ENCODE measurements at regions not wholly inside any gene's neighbourhood (a gene's known extent, or its start where the extent isn't known, plus 50 kb on each side); places are given as distances from the start of the nearest gene placed in this dataset.
A peak's percentile ranks its signal among the peaks of the same experiment; 100 is the strongest.
"Not testable (repeated sequence)": the region's sequence is repeated elsewhere in the genome, so short reads cannot be mapped to it uniquely, and the experiment has no call there.

- TF ChIP-seq EZH2 (IDR thresholded peaks at IDR 0.05) (no peak), EZH2phosphoT487 (IDR thresholded peaks at IDR 0.05) (no peak)
- TF ChIP-seq, protein P1, sequence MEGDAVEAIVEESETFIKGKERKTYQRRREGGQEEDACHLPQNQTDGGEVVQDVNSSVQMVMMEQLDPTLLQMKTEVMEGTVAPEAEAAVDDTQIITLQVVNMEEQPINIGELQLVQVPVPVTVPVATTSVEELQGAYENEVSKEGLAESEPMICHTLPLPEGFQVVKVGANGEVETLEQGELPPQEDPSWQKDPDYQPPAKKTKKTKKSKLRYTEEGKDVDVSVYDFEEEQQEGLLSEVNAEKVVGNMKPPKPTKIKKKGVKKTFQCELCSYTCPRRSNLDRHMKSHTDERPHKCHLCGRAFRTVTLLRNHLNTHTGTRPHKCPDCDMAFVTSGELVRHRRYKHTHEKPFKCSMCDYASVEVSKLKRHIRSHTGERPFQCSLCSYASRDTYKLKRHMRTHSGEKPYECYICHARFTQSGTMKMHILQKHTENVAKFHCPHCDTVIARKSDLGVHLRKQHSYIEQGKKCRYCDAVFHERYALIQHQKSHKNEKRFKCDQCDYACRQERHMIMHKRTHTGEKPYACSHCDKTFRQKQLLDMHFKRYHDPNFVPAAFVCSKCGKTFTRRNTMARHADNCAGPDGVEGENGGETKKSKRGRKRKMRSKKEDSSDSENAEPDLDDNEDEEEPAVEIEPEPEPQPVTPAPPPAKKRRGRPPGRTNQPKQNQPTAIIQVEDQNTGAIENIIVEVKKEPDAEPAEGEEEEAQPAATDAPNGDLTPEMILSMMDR (IDR thresholded peaks at IDR 0.05), result peak; percentile 27
- no peaks in the 10 kb centered on the region for H3K36me3 ChIP-seq
- no peak overlapping the region for H3K4me2 ChIP-seq
- H3K4me1 ChIP-seq, result peaks cover 22% of the 10 kb centered on the region
- H3K4me3 ChIP-seq, result no peak overlapping the region
- H3K27ac Mint-ChIP-seq, result no peak overlapping the region
- H3K4me3 Mint-ChIP-seq, result peak overlapping the region; percentile 30
- H3K9me3 Mint-ChIP-seq, result no peaks in the 10 kb centered on the region
- H3K4me1 Mint-ChIP-seq, result peaks cover 19% of the 10 kb centered on the region
- no peak overlapping the region for H2AFZ ChIP-seq (replicated peaks)
- H3K27me3 ChIP-seq, result peaks cover 32% of the 10 kb centered on the region
- H3F3A ChIP-seq (ENCODE audit: low read depth), result peaks cover 28% of the 10 kb centered on the region
- no peaks in the 10 kb centered on the region for H4K20me1 ChIP-seq (ENCODE audit: low read depth)
- no peak overlapping the region for H3K27ac ChIP-seq
- no peak for DNase-seq (ENCODE audit: low spot score)
- H3K79me2 ChIP-seq (ENCODE audit: low read depth), result no peaks in the 10 kb centered on the region
- peaks cover 17% of the 10 kb centered on the region for H3K27me3 Mint-ChIP-seq (ENCODE audit: insufficient read depth, low read depth)
- no peak overlapping the region for H3K9ac ChIP-seq
- H3K9me3 ChIP-seq (ENCODE audit: low read depth), result no peaks in the 10 kb centered on the region
- no peaks in the 10 kb centered on the region for H3K36me3 Mint-ChIP-seq
These were observed 101.8 kb downstream of the BDH1 start for GRCh38 chr3:197454014-197454413.

- Histone ChIP-seq H3K27me3 (peaks cover 25% of the 10 kb centered on the region), H3K79me2 (ENCODE audit: low read depth) (no peaks in the 10 kb centered on the region), H2AFZ (replicated peaks) (peak overlapping the region; percentile 92), H3K4me2 (peak overlapping the region; percentile 57), H3K9me3 (ENCODE audit: low read depth) (no peaks in the 10 kb centered on the region), H3F3A (ENCODE audit: low read depth) (peaks cover 30% of the 10 kb centered on the region), H3K9ac (no peak overlapping the region), H3K27ac (no peak overlapping the region), H3K4me3 (no peak overlapping the region), H3K36me3 (no peaks in the 10 kb centered on the region), H4K20me1 (ENCODE audit: low read depth) (no peaks in the 10 kb centered on the region), H3K4me1 (peaks cover 30% of the 10 kb centered on the region)
- Mint-ChIP-seq H3K9me3 (no peaks in the 10 kb centered on the region), H3K36me3 (no peaks in the 10 kb centered on the region), H3K4me3 (no peak overlapping the region), H3K4me1 (peaks cover 21% of the 10 kb centered on the region), H3K27ac (no peak overlapping the region), H3K27me3 (ENCODE audit: insufficient read depth, low read depth) (peaks cover 13% of the 10 kb centered on the region)
- TF ChIP-seq, protein P1 (IDR thresholded peaks at IDR 0.05), result no peak
- TF ChIP-seq EZH2phosphoT487 (IDR thresholded peaks at IDR 0.05) (no peak), EZH2 (IDR thresholded peaks at IDR 0.05) (no peak)
- DNase-seq (ENCODE audit: low spot score), result no peak
These were observed 105.0 kb downstream of the BDH1 start for GRCh38 chr3:197450810-197451209.

- no peaks in the 10 kb centered on the region for H3K9me3 Mint-ChIP-seq
- Histone ChIP-seq H3K4me2 (peak overlapping the region; percentile 57), H3K4me1 (peaks cover 31% of the 10 kb centered on the region), H3K9me3 (ENCODE audit: low read depth) (no peaks in the 10 kb centered on the region), H2AFZ (replicated peaks) (peak overlapping the region; percentile 92), H4K20me1 (ENCODE audit: low read depth) (no peaks in the 10 kb centered on the region), H3K27me3 (peaks cover 20% of the 10 kb centered on the region), H3K79me2 (ENCODE audit: low read depth) (no peaks in the 10 kb centered on the region), H3F3A (ENCODE audit: low read depth) (peaks cover 34% of the 10 kb centered on the region), H3K36me3 (no peaks in the 10 kb centered on the region), H3K9ac (no peak overlapping the region), H3K4me3 (no peak overlapping the region), H3K27ac (no peak overlapping the region)
- DNase-seq (ENCODE audit: low spot score), result peak; percentile 47
- H3K4me1 Mint-ChIP-seq, result peaks cover 20% of the 10 kb centered on the region
- no peak overlapping the region for H3K4me3 Mint-ChIP-seq
- H3K27me3 Mint-ChIP-seq (ENCODE audit: insufficient read depth, low read depth), result peaks cover 9% of the 10 kb centered on the region
- TF ChIP-seq, protein P1 (IDR thresholded peaks at IDR 0.05), result no peak
- TF ChIP-seq EZH2 (IDR thresholded peaks at IDR 0.05) (no peak), EZH2phosphoT487 (IDR thresholded peaks at IDR 0.05) (no peak)
- H3K36me3 Mint-ChIP-seq, result no peaks in the 10 kb centered on the region
- peak overlapping the region; percentile 63 for H3K27ac Mint-ChIP-seq
These were observed 105.5 kb downstream of the BDH1 start for GRCh38 chr3:197450308-197450707.

- not testable (repeated sequence) for H3K4me2 ChIP-seq; H3K9me3 Mint-ChIP-seq; H3K27me3 Mint-ChIP-seq (ENCODE audit: insufficient read depth, low read depth); DNase-seq (ENCODE audit: low spot score); H3K36me3 ChIP-seq; H3K79me2 ChIP-seq (ENCODE audit: low read depth); H3K27me3 ChIP-seq; H3K4me3 ChIP-seq; H3K4me3 Mint-ChIP-seq; H2AFZ ChIP-seq (replicated peaks); H3K9ac ChIP-seq; H3K27ac Mint-ChIP-seq; H3K9me3 ChIP-seq (ENCODE audit: low read depth); H3K36me3 Mint-ChIP-seq; H3K27ac ChIP-seq; H4K20me1 ChIP-seq (ENCODE audit: low read depth)
- Histone ChIP-seq H3F3A (ENCODE audit: low read depth) (peaks cover 35% of the 10 kb centered on the region), H3K4me1 (peaks cover 33% of the 10 kb centered on the region)
- H3K4me1 Mint-ChIP-seq, result peaks cover 27% of the 10 kb centered on the region
These were observed 106.6 kb downstream of the BDH1 start for GRCh38 chr3:197449181-197449580.

GRCh38 chr3:197447781-197448180 is 108.0 kb downstream of the BDH1 start:
- H4K20me1 ChIP-seq (ENCODE audit: low read depth); H3K36me3 ChIP-seq; H3K27ac Mint-ChIP-seq; H3K27ac ChIP-seq; H3K9ac ChIP-seq; H3K4me2 ChIP-seq; H3K27me3 ChIP-seq; H3K27me3 Mint-ChIP-seq (ENCODE audit: insufficient read depth, low read depth); H2AFZ ChIP-seq (replicated peaks); H3K79me2 ChIP-seq (ENCODE audit: low read depth); DNase-seq (ENCODE audit: low spot score); H3K9me3 ChIP-seq (ENCODE audit: low read depth); H3K36me3 Mint-ChIP-seq; H3K9me3 Mint-ChIP-seq; H3K4me3 ChIP-seq; H3K4me3 Mint-ChIP-seq: not testable (repeated sequence)
- H3K4me1 Mint-ChIP-seq, result peaks cover 29% of the 10 kb centered on the region
- Histone ChIP-seq H3F3A (ENCODE audit: low read depth) (peaks cover 35% of the 10 kb centered on the region), H3K4me1 (peaks cover 33% of the 10 kb centered on the region)

Data from neural progenitor cell (in vitro differentiated cells).